Osteoblast (primary cell): ENCODE measurements at regions not wholly inside any gene's neighbourhood (a gene's known extent, or its start where the extent isn't known, plus 50 kb on each side); places are given as distances from the start of the nearest gene placed in this dataset.

ENCODE experiments used
- DNase-seq: peaks from one replicate; pipeline ENCODE4 v3.0.0; 2011; ENCODE audit warnings: low spot score, mixed read lengths; ENCODE audit not compliant: insufficient read length; ENCODE audit errors: missing footprints
- H2AFZ ChIP-seq: 2 replicates; pipeline ENCODE4 v1.6.0; 2011; ENCODE audit warnings: mild to moderate bottlenecking, low read length
- H3K27ac ChIP-seq: 2 replicates; pipeline ENCODE4 v1.5.1; 2011; ENCODE audit warnings: mild to moderate bottlenecking, low read depth, low read length, moderate library complexity
- H3K27me3 ChIP-seq: 2 replicates; pipeline ENCODE4 v1.6.0; 2012; ENCODE audit warnings: mild to moderate bottlenecking, control low read depth, inconsistent platforms, low read length, moderate library complexity; ENCODE audit not compliant: insufficient read depth
- H3K36me3 ChIP-seq: 2 replicates; pipeline ENCODE4 v1.5.1; 2011; ENCODE audit warnings: mild to moderate bottlenecking, low read length, control low read depth, moderate library complexity; ENCODE audit not compliant: insufficient read depth
- H3K4me1 ChIP-seq: 2 replicates; pipeline ENCODE4 v1.5.1; 2011; ENCODE audit warnings: mild to moderate bottlenecking, low read length, control low read depth, moderate library complexity; ENCODE audit not compliant: insufficient read depth
- H3K4me2 ChIP-seq: 2 replicates; pipeline ENCODE4 v1.6.0; 2011; ENCODE audit warnings: mild to moderate bottlenecking, low read length; ENCODE audit not compliant: insufficient read depth
- H3K4me3 ChIP-seq: fragments of 200-600 bp; sonication (generic); 3 replicates; pipeline ENCODE4 v1.5.1; 2012; ENCODE audit warnings: mild to moderate bottlenecking, low read length, inconsistent platforms; ENCODE audit not compliant: insufficient read depth
- H3K79me2 ChIP-seq: 2 replicates; pipeline ENCODE4 v1.6.0; 2012; ENCODE audit warnings: mild to moderate bottlenecking, low read length, control low read depth, inconsistent platforms; ENCODE audit not compliant: insufficient read depth
- H3K9me3 ChIP-seq: 2 replicates; pipeline ENCODE4 v1.5.1; 2011; ENCODE audit warnings: low read depth, low read length, control low read depth
- H4K20me1 ChIP-seq: 2 replicates; pipeline ENCODE4 v1.6.0; 2012; ENCODE audit warnings: mild to moderate bottlenecking, low read length, control low read depth; ENCODE audit not compliant: insufficient read depth
- CTCF ChIP-seq: IDR thresholded peaks from 2 replicates; pipeline ENCODE4 v1.5.1; 2011; ENCODE audit warnings: mild to moderate bottlenecking, low read depth, low read length, moderate library complexity; ENCODE audit errors: extremely low read depth

- H3K79me2 ChIP-seq = no peaks in the 10 kb centered on the region
- TF ChIP-seq CTCF = no peak
- H3K4me2 ChIP-seq = peak overlapping the region; percentile 79
- no peaks in the 10 kb centered on the region for H3K36me3 ChIP-seq
- H2AFZ ChIP-seq = peak overlapping the region; percentile 53
- peak overlapping the region; percentile 51 for H3K4me3 ChIP-seq
- no peak for DNase-seq
- peaks cover 4% of the 10 kb centered on the region for H4K20me1 ChIP-seq
- peaks cover 31% of the 10 kb centered on the region for H3K4me1 ChIP-seq
- H3K27me3 ChIP-seq = no peaks in the 10 kb centered on the region
- no peak overlapping the region for H3K27ac ChIP-seq
- no peaks in the 10 kb centered on the region for H3K9me3 ChIP-seq
These were observed 70.1 kb downstream of the NRN1 start for GRCh38 chr6:5936631-5937030.

GRCh38 chr6:5936140-5936539, 70.6 kb downstream of the NRN1 start:
- peak; percentile 68 for DNase-seq
- Histone ChIP-seq H3K27me3 (no peaks in the 10 kb centered on the region), H4K20me1 (peaks cover 4% of the 10 kb centered on the region), H3K36me3 (no peaks in the 10 kb centered on the region), H2AFZ (peak overlapping the region; percentile 53), H3K79me2 (no peaks in the 10 kb centered on the region), H3K4me3 (peak overlapping the region; percentile 51), H3K27ac (no peak overlapping the region), H3K9me3 (no peaks in the 10 kb centered on the region), H3K4me2 (peak overlapping the region; percentile 79), H3K4me1 (peaks cover 26% of the 10 kb centered on the region)
- no peak for TF ChIP-seq CTCF

DNA sequence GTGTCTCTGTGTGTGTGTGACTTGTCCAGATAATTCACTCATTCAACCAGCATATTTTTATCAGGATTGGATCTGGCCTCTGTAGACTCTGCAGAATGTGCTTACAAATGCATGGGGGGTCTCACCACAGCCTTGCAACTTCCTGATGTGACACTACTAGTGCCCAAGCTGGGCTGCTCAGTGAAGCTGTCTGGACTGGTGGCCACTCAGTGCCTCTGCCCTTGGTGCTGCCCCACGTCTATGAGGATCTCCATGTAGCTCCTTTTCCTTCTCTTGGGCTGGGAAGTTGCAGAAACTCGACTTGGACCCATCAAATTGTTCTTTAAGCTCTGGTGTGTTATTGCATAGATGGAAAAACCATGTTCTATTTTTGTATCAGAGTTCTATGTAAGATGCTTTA, 75.8 kb downstream of the NRN1 start:
- H3K79me2 ChIP-seq = no peaks in the 10 kb centered on the region
- H3K4me2 ChIP-seq = no peak overlapping the region
- no peak overlapping the region for H3K4me3 ChIP-seq
- no peak for TF ChIP-seq CTCF
- no peaks in the 10 kb centered on the region for H4K20me1 ChIP-seq
- no peaks in the 10 kb centered on the region for H3K36me3 ChIP-seq
- no peak overlapping the region for H3K27ac ChIP-seq
- H3K9me3 ChIP-seq = no peaks in the 10 kb centered on the region
- no peak for DNase-seq
- H2AFZ ChIP-seq = no peak overlapping the region
- H3K27me3 ChIP-seq = no peaks in the 10 kb centered on the region
- peaks cover 2% of the 10 kb centered on the region for H3K4me1 ChIP-seq

- TF ChIP-seq CTCF = no peak
- no peak for DNase-seq
- no peak overlapping the region for H3K27ac ChIP-seq
These were observed 76.5 kb downstream of the NRN1 start for GRCh38 chr6:5930143-5930770.

More at GRCh38 chr6:5930143-5930770, 76.5 kb downstream of the NRN1 start:
- H4K20me1 ChIP-seq = no peaks in the 10 kb centered on the region
- no peaks in the 10 kb centered on the region for H3K79me2 ChIP-seq
- no peaks in the 10 kb centered on the region for H3K27me3 ChIP-seq
- H3K4me3 ChIP-seq = no peak overlapping the region
- H3K9me3 ChIP-seq = no peaks in the 10 kb centered on the region
- no peaks in the 10 kb centered on the region for H3K36me3 ChIP-seq
- no peaks in the 10 kb centered on the region for H3K4me1 ChIP-seq
- no peak overlapping the region for H3K4me2 ChIP-seq
- H2AFZ ChIP-seq = no peak overlapping the region
